H9 (cell line): ENCODE measurements at regions not wholly inside any gene's neighbourhood (a gene's known extent, or its start where the extent isn't known, plus 50 kb on each side); places are given as distances from the start of the nearest gene placed in this dataset.

Source experiments
- DNase-seq: peaks from one replicate; pipeline ENCODE4 v3.0.0-alpha.2; 2017
- H2AFZ ChIP-seq: one replicate; pipeline ENCODE4 v1.6.1; 2013; ENCODE audit warnings: mild to moderate bottlenecking, low read length, control low read depth, moderate library complexity
- H2AK5ac ChIP-seq: 2 replicates; pipeline ENCODE4 v1.6.1; 2013; ENCODE audit warnings: low read length, control low read depth, mixed read lengths; ENCODE audit not compliant: insufficient read length
- H2BK120ac ChIP-seq: one replicate; pipeline ENCODE4 v1.6.1; 2013; ENCODE audit warnings: low read depth, mild to moderate bottlenecking, low read length, control low read depth, inconsistent platforms; ENCODE audit not compliant: poor library complexity, severe bottlenecking
- H2BK12ac ChIP-seq: 2 replicates; pipeline ENCODE4 v1.6.1; 2013; ENCODE audit warnings: low read length, control low read depth, mixed read lengths, low read depth; ENCODE audit not compliant: insufficient read length
- H2BK15ac ChIP-seq: 2 replicates; pipeline ENCODE4 v1.6.1; 2013; ENCODE audit warnings: low read depth, low read length, control low read depth
- H2BK20ac ChIP-seq: one replicate; pipeline ENCODE4 v1.6.1; 2013; ENCODE audit warnings: low read depth, mild to moderate bottlenecking, low read length, control low read depth, inconsistent platforms; ENCODE audit not compliant: poor library complexity, severe bottlenecking
- H2BK5ac ChIP-seq: 2 replicates; pipeline ENCODE4 v1.6.1; 2013; ENCODE audit warnings: low read length, control low read depth, mixed read lengths; ENCODE audit not compliant: insufficient read length
- H3K14ac ChIP-seq: 2 replicates; pipeline ENCODE4 v1.6.1; 2013; ENCODE audit warnings: low read length, control low read depth; ENCODE audit not compliant: insufficient read depth
- H3K18ac ChIP-seq: 2 replicates; pipeline ENCODE4 v1.6.1; 2013; ENCODE audit warnings: low read depth, mild to moderate bottlenecking, mixed read lengths, low read length, control low read depth; ENCODE audit not compliant: insufficient read length
- H3K23ac ChIP-seq: 2 replicates; pipeline ENCODE4 v1.6.1; 2013; ENCODE audit warnings: low read length, control low read depth, mixed read lengths, low read depth; ENCODE audit not compliant: insufficient read length
- H3K23me2 ChIP-seq: 2 replicates; pipeline ENCODE4 v1.6.1; 2013; ENCODE audit warnings: low read depth, mild to moderate bottlenecking, mixed read lengths, low read length, control low read depth; ENCODE audit not compliant: insufficient read length, poor library complexity, severe bottlenecking
- H3K27ac ChIP-seq: 2 replicates; pipeline ENCODE4 v1.5.1; 2013; ENCODE audit warnings: low read length, control low read depth, mixed read lengths, low read depth; ENCODE audit not compliant: insufficient read length
- H3K27me3 ChIP-seq: 2 replicates; pipeline ENCODE4 v1.6.1; 2013; ENCODE audit warnings: low read length, control low read depth, inconsistent platforms; ENCODE audit not compliant: insufficient read depth
- H3K4ac ChIP-seq: 2 replicates; pipeline ENCODE4 v1.6.1; 2013; ENCODE audit warnings: low read depth, mild to moderate bottlenecking, control low read depth, inconsistent platforms, low read length, moderate library complexity
- H3K4me1 ChIP-seq: 2 replicates; pipeline ENCODE4 v1.6.1; 2013; ENCODE audit warnings: low read length, control low read depth, inconsistent platforms; ENCODE audit not compliant: insufficient read depth
- H3K4me2 ChIP-seq: 2 replicates; pipeline ENCODE4 v1.6.1; 2013; ENCODE audit warnings: low read length, control low read depth, mixed read lengths; ENCODE audit not compliant: insufficient read length, insufficient read depth
- H3K56ac ChIP-seq: 2 replicates; pipeline ENCODE4 v1.6.1; 2013; ENCODE audit warnings: low read depth, mild to moderate bottlenecking, mixed read lengths, low read length, control low read depth; ENCODE audit not compliant: insufficient read length
- H3K79me1 ChIP-seq: 2 replicates; pipeline ENCODE4 v1.6.1; 2013; ENCODE audit warnings: low read depth, mild to moderate bottlenecking, moderate library complexity, low read length, control low read depth, inconsistent platforms; ENCODE audit not compliant: insufficient read depth, poor library complexity, severe bottlenecking
- H3K79me2 ChIP-seq: 2 replicates; pipeline ENCODE4 v1.6.1; 2013; ENCODE audit warnings: low read length, control low read depth, inconsistent platforms; ENCODE audit not compliant: insufficient read depth
- H3K9ac ChIP-seq: 2 replicates; pipeline ENCODE4 v1.6.1; 2013; ENCODE audit warnings: low read length, control low read depth, mixed read lengths; ENCODE audit not compliant: insufficient read length; ENCODE audit errors: extremely low read depth
- H3K9me3 ChIP-seq: one replicate; pipeline ENCODE4 v1.6.1; 2013; ENCODE audit warnings: low read depth, low read length, inconsistent platforms; ENCODE audit not compliant: control insufficient read depth
- H3T11ph ChIP-seq: one replicate; pipeline ENCODE4 v1.6.1; 2013; ENCODE audit warnings: mild to moderate bottlenecking, low read length, control low read depth, inconsistent platforms
- H4K20me1 ChIP-seq: one replicate; pipeline ENCODE4 v1.6.1; 2013; ENCODE audit not compliant: control insufficient read depth, insufficient read length, insufficient read depth
- H4K5ac ChIP-seq: 2 replicates; pipeline ENCODE4 v1.6.1; 2013; ENCODE audit warnings: low read depth, mild to moderate bottlenecking, mixed read lengths, low read length, control low read depth; ENCODE audit not compliant: insufficient read length
- H4K8ac ChIP-seq: replicated peaks from 2 replicates; pipeline ENCODE4 v1.6.1; 2013; ENCODE audit warnings: low read length, control low read depth, mixed read lengths, low read depth; ENCODE audit not compliant: insufficient read length
- H4K91ac ChIP-seq: 2 replicates; pipeline ENCODE4 v1.6.1; 2013; ENCODE audit warnings: low read depth, mild to moderate bottlenecking, moderate library complexity, mixed read lengths, low read length, control low read depth; ENCODE audit not compliant: insufficient read length
- H3K27ac Mint-ChIP-seq, 3 experiments: 2 replicates in 2 of 3; 3 replicates in 1 of 3; pipeline ENCODE4 v1.8.0; 2020 to 2021; ENCODE audit warnings: mixed read lengths in 3 of 3, mild to moderate bottlenecking in 1 of 3, moderate library complexity in 1 of 3
- H3K27me3 Mint-ChIP-seq: 2 replicates; pipeline ENCODE4 v1.8.0; 2021; ENCODE audit warnings: low read depth, mild to moderate bottlenecking, moderate library complexity, mixed read lengths
- H3K36me3 Mint-ChIP-seq, 3 experiments: 2 replicates in 2 of 3; 3 replicates in 1 of 3; pipeline ENCODE4 v1.8.0; 2020 to 2021; ENCODE audit warnings: low read depth in 3 of 3, mixed read lengths in 3 of 3; ENCODE audit not compliant: insufficient read depth in 1 of 3
- H3K4me1 Mint-ChIP-seq, 2 experiments: 2 replicates each; pipeline ENCODE4 v1.8.0; 2020; ENCODE audit warnings: mixed read lengths in 2 of 2
- H3K4me3 Mint-ChIP-seq, 2 experiments: 2 replicates in 1 of 2; 3 replicates in 1 of 2; pipeline ENCODE4 v1.8.0; 2020 to 2021; ENCODE audit warnings: mild to moderate bottlenecking in 2 of 2, mixed read lengths in 2 of 2, moderate library complexity in 1 of 2
- H3K9me3 Mint-ChIP-seq, 2 experiments: 2 replicates in 1 of 2; 3 replicates in 1 of 2; pipeline ENCODE4 v1.8.0; 2020; ENCODE audit warnings: mild to moderate bottlenecking in 2 of 2, mixed read lengths in 2 of 2, moderate library complexity in 1 of 2
- CTCF ChIP-seq: fragments of 200-600 bp; sonication (generic); conservative IDR thresholded peaks from 3 replicates; pipeline ENCODE4 v1.8.0; 2021; ENCODE audit warnings: antibody characterized with exemption, mild to moderate bottlenecking
- WGBS: extraction: QIAGEN DNeasy Blood & Tissue Kit; methylation state at CpG from one replicate; pipeline ENCODE4 v1.1.7; 2013; ENCODE audit warnings: missing lambda C conversion rate, low lambda C conversion rate, mixed read lengths; ENCODE audit not compliant: insufficient read length; ENCODE audit errors: extremely low coverage; 5-methylcytosine and 5-hydroxymethylcytosine counted together

- no peaks in the 10 kb centered on the region for H3K9me3 ChIP-seq
- H4K91ac ChIP-seq = no peak overlapping the region
- H3K27ac ChIP-seq = no peak overlapping the region
- H3K79me1 ChIP-seq = no peaks in the 10 kb centered on the region
- H3K14ac ChIP-seq = no peak overlapping the region
- no peak overlapping the region for H2BK12ac ChIP-seq
- no peak overlapping the region for H2BK15ac ChIP-seq
- Mint-ChIP-seq H3K27me3 (no peaks in the 10 kb centered on the region), H3K9me3 (peaks cover 3 to 5% of the 10 kb centered on the region in 2 experiments; a peak in 3 of 5 replicates), H3K27ac (no peak overlapping the region), H3K36me3 (no peaks in the 10 kb centered on the region; a peak in 3 of 7 replicates), H3K4me3 (no peak overlapping the region), H3K4me1 (no peaks in the 10 kb centered on the region)
- H3T11ph ChIP-seq = no peak overlapping the region
- no peak overlapping the region for H3K18ac ChIP-seq
- no CpG with 5 or more reads among the region's 9 CpGs for WGBS
- no peaks in the 10 kb centered on the region for H3K4me1 ChIP-seq
- H2BK120ac ChIP-seq = no peak overlapping the region
- DNase-seq = no peak
- no peaks in the 10 kb centered on the region for H3K27me3 ChIP-seq
- no peak overlapping the region for H3K4me2 ChIP-seq
- no peak overlapping the region for H2BK5ac ChIP-seq
- H3K56ac ChIP-seq = no peak overlapping the region
- no peaks in the 10 kb centered on the region for H3K23me2 ChIP-seq
- H4K5ac ChIP-seq = no peak overlapping the region
- H4K8ac ChIP-seq = no peak overlapping the region
- H2AK5ac ChIP-seq = no peak overlapping the region
- H3K79me2 ChIP-seq = no peaks in the 10 kb centered on the region
- H2AFZ ChIP-seq = no peak overlapping the region
- H3K4ac ChIP-seq = no peak overlapping the region
- H4K20me1 ChIP-seq = no peaks in the 10 kb centered on the region
- H3K9ac ChIP-seq = no peak overlapping the region
- H3K23ac ChIP-seq = no peak overlapping the region
- no peak overlapping the region for H2BK20ac ChIP-seq
- no peak for TF ChIP-seq CTCF
These were observed 478.0 kb downstream of the MCTP2 start for GRCh38 chr15:94709319-94709718.
